ENCODE measurements at regions not wholly inside any gene's neighbourhood (a gene's known extent, or its start where the extent isn't known, plus 50 kb on each side); places are given as distances from the start of the nearest gene placed in this dataset.

DNA sequence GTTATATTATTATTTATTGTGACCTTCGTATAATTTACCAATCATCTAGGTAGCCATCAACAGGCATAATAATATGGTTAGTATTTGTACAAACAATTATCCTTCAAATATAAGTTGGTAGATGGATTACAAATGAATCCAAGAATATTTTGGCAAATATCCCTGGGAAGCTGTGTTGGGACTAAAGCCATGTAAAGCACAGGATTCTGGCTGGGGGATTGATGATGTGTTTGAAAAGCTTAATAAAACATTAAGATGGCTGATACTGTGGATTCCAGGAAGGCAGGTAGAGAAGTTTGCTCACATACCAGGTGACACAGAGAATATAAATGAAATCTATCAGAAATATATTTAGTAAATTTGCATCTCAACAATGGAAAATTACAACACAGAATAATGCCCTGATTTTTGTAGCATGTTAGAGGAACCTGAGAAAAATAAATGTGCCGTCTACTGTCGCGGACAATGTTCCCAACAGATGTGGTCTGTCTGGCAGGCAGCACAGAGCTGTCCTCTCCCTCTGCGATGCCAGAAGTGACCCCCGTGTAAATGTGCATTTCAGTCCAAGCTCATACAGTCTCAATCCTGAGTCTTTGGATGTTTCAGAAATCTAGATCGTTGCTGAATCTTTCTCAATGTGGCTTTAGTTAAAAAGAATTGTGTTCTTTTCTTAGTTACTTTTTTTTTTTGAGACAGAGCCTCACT is 125.0 kb downstream of the TEX36 start:
- Mint-ChIP-seq H3K4me1 (peaks cover 27% of the 10 kb centered on the region), H3K9me3 (peaks cover 12% of the 10 kb centered on the region), H3K27me3 (ENCODE audit: low read depth) (peaks cover 40% of the 10 kb centered on the region), H3K4me3 (peak overlapping the region in 1 of 3 experiments; percentile 14), H3K36me3 (ENCODE audit: low read depth) (no peaks in the 10 kb centered on the region), H3K27ac (peak overlapping the region in 2 of 3 experiments; percentile 70 to 76)
- TF ChIP-seq, protein P1, sequence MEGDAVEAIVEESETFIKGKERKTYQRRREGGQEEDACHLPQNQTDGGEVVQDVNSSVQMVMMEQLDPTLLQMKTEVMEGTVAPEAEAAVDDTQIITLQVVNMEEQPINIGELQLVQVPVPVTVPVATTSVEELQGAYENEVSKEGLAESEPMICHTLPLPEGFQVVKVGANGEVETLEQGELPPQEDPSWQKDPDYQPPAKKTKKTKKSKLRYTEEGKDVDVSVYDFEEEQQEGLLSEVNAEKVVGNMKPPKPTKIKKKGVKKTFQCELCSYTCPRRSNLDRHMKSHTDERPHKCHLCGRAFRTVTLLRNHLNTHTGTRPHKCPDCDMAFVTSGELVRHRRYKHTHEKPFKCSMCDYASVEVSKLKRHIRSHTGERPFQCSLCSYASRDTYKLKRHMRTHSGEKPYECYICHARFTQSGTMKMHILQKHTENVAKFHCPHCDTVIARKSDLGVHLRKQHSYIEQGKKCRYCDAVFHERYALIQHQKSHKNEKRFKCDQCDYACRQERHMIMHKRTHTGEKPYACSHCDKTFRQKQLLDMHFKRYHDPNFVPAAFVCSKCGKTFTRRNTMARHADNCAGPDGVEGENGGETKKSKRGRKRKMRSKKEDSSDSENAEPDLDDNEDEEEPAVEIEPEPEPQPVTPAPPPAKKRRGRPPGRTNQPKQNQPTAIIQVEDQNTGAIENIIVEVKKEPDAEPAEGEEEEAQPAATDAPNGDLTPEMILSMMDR (IDR thresholded peaks at IDR 0.05; ENCODE audit: unreplicated experiment in 3 of 3), result no peak

DNA sequence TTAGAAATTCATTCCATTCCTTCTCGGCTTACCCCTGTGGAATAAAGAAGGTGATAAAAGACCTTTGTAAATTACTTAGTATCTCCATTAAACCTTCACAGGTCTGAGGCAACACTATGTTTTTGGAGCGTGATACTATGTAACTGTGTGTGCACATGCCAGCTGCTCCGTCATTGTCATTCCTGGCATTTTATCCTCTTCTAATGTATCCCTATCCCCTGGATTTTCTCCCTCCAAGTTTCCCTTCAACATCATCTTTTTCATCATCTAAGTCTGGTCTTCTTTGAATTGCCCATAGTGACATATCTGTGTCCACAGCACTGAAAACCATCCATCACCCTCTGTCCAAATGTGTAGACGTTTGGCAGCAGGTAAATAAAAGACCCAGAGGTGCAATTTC is 125.7 kb downstream of the TEX36 start:
- peaks cover 12% of the 10 kb centered on the region for H3K9me3 Mint-ChIP-seq
- no peak overlapping the region for H3K4me3 Mint-ChIP-seq
- peaks cover 40% of the 10 kb centered on the region for H3K27me3 Mint-ChIP-seq (ENCODE audit: low read depth)
- TF ChIP-seq, protein P1 (IDR thresholded peaks at IDR 0.05; ENCODE audit: unreplicated experiment in 3 of 3), result no peak
- peak overlapping the region; percentile 4 to 70 (median 33) for H3K27ac Mint-ChIP-seq
- H3K4me1 Mint-ChIP-seq, result peaks cover 27% of the 10 kb centered on the region
- H3K36me3 Mint-ChIP-seq (ENCODE audit: low read depth), result no peaks in the 10 kb centered on the region

DNA sequence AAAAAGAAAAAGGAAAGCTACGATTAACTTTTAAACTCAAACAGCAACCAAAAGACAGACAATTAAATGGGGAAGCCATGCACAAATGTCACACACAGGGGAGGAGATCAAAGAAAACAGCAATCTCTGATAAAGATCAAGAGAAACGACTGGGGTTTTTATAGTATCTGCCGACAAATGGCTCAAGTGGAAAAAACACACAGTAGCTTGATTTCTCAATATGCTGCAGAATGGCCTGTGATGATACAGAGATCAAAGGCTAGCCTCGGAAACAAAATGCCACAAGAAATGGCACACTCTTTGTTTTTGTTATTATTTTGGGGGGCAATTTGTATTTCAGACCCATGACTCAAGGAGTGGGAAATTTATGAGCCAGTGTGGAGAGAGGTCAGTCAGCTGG is 126.1 kb downstream of the TEX36 start:
- Mint-ChIP-seq H3K4me3 (peak overlapping the region in 1 of 3 experiments; percentile 11), H3K27ac (peak overlapping the region in 1 of 3 experiments; percentile 4), H3K27me3 (ENCODE audit: low read depth) (peaks cover 40% of the 10 kb centered on the region), H3K36me3 (ENCODE audit: low read depth) (no peaks in the 10 kb centered on the region), H3K4me1 (peaks cover 27% of the 10 kb centered on the region), H3K9me3 (peaks cover 9% of the 10 kb centered on the region)
- TF ChIP-seq, protein P1 (IDR thresholded peaks at IDR 0.05; ENCODE audit: unreplicated experiment in 3 of 3), result no peak

- Mint-ChIP-seq H3K36me3 (ENCODE audit: low read depth) (no peaks in the 10 kb centered on the region), H3K9me3 (peaks cover 13% of the 10 kb centered on the region), H3K4me3 (no peak overlapping the region), H3K27ac (peak overlapping the region in 1 of 3 experiments; percentile 14), H3K27me3 (ENCODE audit: low read depth) (peaks cover 46% of the 10 kb centered on the region), H3K4me1 (peaks cover 27% of the 10 kb centered on the region)
- TF ChIP-seq, protein P1 (IDR thresholded peaks at IDR 0.05; ENCODE audit: unreplicated experiment in 3 of 3), result no peak
These were observed 127.2 kb downstream of the TEX36 start for GRCh38 chr10:125555743-125556142.

GRCh38 chr10:125555267-125555666 is 127.7 kb downstream of the TEX36 start:
- H3K4me3 Mint-ChIP-seq, result no peak overlapping the region
- peaks cover 45% of the 10 kb centered on the region for H3K27me3 Mint-ChIP-seq (ENCODE audit: low read depth)
- peaks cover 13% of the 10 kb centered on the region for H3K9me3 Mint-ChIP-seq
- no peaks in the 10 kb centered on the region for H3K36me3 Mint-ChIP-seq (ENCODE audit: low read depth)
- H3K4me1 Mint-ChIP-seq, result peaks cover 27% of the 10 kb centered on the region
- no peak overlapping the region for H3K27ac Mint-ChIP-seq
- TF ChIP-seq, protein P1 (IDR thresholded peaks at IDR 0.05; ENCODE audit: unreplicated experiment in 3 of 3), result no peak

DNA sequence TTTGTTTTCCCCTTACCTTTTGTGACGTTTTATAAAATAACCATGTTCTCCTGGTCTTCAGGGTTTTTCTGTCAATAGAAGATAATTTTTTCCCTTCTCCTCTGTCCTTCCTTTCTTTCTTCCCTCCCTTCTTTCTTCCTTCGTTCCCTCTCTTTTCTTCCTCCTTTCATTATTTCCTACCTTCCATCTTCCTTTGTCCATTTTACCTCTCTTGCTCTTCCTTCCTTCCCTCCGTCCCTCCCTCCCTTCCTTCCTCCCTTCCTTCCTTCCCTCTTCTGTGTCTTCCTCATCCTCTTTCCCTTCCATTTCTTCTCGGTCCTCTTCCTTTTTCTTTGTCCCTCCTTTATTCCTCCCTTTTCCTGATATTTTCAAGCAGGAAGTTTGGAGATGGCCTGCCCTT is 128.2 kb downstream of the TEX36 start:
- H3K36me3 Mint-ChIP-seq (ENCODE audit: low read depth), result no peaks in the 10 kb centered on the region

More for the DNA sequence above, 128.2 kb downstream of the TEX36 start:
- no peak overlapping the region for H3K4me3 Mint-ChIP-seq
- TF ChIP-seq, protein P1 (IDR thresholded peaks at IDR 0.05; ENCODE audit: unreplicated experiment in 3 of 3), result no peak
- peaks cover 27% of the 10 kb centered on the region for H3K4me1 Mint-ChIP-seq
- H3K9me3 Mint-ChIP-seq, result peaks cover 13% of the 10 kb centered on the region
- peaks cover 43% of the 10 kb centered on the region for H3K27me3 Mint-ChIP-seq (ENCODE audit: low read depth)
- H3K27ac Mint-ChIP-seq, result no peak overlapping the region

All from nephron (organoid).